ENCODE measurements at regions not wholly inside any gene's neighbourhood (a gene's known extent, or its start where the extent isn't known, plus 50 kb on each side); places are given as distances from the start of the nearest gene placed in this dataset.

DNA sequence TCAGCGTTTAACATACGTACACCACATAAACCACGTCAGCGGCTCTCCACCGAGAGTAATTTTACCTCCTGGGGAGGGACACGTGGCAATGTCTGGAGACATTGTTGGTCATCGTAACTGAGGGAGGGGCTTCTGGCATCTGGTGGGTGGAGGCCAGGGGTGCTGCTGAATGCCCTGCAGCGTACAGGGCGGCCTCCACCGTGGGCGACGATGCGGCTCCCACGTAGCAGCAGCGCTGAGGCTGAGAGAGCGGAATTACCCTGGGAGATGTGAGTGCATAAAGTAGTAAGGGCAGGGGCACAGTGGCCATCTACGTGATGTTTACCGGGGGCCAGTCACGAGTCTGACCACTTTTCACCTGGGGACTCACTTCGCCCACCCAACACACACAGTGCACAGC is 212.4 kb downstream of the RBFOX3 start:
- TF ChIP-seq, protein P1, sequence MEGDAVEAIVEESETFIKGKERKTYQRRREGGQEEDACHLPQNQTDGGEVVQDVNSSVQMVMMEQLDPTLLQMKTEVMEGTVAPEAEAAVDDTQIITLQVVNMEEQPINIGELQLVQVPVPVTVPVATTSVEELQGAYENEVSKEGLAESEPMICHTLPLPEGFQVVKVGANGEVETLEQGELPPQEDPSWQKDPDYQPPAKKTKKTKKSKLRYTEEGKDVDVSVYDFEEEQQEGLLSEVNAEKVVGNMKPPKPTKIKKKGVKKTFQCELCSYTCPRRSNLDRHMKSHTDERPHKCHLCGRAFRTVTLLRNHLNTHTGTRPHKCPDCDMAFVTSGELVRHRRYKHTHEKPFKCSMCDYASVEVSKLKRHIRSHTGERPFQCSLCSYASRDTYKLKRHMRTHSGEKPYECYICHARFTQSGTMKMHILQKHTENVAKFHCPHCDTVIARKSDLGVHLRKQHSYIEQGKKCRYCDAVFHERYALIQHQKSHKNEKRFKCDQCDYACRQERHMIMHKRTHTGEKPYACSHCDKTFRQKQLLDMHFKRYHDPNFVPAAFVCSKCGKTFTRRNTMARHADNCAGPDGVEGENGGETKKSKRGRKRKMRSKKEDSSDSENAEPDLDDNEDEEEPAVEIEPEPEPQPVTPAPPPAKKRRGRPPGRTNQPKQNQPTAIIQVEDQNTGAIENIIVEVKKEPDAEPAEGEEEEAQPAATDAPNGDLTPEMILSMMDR (IDR thresholded peaks at IDR 0.05): no peak
- TF ChIP-seq POLR2A (IDR thresholded peaks at IDR 0.05): no peak

Data from uterus (tissue), 2 donors.